ENCODE measurements at regions not wholly inside any gene's neighbourhood (a gene's known extent, or its start where the extent isn't known, plus 50 kb on each side); places are given as distances from the start of the nearest gene placed in this dataset.
"Not testable (repeated sequence)": the region's sequence is repeated elsewhere in the genome, so short reads cannot be mapped to it uniquely, and the experiment has no call there.

DNA sequence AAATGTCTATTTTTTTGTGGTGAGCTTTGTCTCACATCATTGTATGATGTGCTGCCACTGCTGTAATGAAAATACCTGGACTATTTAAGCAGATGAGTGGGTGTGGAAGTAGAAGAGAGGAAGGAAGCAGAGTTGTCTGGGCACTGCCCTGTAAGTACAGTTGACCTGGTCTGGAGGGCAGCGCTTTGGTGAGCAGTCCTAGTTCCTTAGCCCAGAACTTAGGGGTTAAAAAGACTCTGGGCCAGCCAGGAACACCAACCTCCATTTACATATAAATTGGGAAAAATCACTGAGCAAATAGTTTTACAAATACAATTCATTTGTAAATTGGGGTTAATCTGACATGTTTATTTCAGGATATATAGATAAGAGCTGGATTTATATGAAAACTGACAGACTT is 347.1 kb upstream of the FAT1 start:
- DNase-seq = no peak

DNA sequence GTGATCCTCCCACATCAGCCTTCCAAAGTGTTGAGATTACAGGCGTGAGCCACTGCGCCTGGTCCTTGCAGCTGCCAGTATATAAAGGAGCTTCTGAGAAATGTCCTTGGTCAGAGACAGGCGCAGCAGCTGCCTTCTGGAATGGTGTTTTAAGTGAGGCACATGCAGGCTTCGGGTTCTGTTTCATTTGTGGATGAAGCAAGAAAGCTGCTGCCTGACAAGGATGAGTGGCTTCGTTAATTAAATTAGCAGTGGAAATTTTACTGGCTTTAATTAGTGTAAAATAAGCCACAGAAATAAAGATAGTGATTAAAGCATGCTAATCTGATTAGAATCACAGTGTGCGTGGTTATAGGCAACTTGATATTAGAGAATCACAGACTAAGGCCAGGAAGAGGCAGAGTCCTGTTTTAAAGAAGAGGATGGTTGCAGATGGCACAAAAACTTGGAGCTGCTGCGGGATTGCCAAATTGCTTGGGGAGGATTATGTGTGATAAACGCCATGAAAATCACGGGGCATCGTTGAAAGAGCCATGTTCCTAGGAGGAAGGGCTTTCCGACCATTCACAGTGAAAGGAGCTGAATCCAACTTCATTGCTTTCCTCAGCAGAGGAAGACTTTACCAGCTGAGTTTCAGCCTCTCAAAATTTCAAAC is 348.4 kb upstream of the FAT1 start:
- DNase-seq = no peak

DNA sequence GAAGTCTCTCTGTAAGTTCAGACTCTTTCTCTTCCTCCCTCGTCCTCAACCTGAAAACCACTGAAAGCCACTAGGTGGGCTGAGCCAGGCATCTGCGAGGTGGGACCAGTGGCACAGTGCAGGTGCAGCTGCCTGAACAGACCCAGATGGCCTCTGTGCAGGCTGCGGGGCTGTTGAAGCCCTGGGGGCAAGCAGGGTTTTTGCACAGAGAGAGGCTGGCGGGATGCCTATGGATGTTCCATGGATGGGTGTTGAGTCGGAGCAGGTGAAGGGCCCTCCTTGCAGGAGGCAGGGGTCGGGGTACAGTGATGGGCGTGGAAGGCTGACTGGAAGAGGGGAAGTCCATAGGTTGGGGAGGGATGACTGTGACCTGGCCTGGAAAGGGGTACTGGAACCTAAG is 350.2 kb upstream of the FAT1 start:
- DNase-seq = no peak

DNA sequence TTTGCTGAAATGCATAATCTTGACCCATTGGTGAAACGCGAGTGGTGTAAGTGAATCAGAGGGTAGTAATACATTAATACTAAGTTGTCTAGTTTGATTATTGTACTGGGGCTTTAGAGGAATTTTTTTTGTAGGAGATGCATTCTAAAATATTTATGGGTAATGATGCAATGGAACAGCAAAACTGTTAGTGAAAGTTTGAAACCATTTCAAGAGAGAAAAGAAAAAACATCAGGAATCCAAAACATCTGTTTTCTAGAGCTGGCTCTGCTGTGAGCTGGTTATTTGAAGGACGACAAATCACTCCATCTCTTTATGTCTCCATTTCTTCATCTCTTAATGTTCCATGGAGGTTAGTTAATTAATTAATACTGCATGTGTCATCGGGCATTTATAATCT is 351.9 kb upstream of the FAT1 start:
- DNase-seq = no peak

GRCh38 chr4:187077744-187078401 is 354.2 kb upstream of the FAT1 start:
- DNase-seq = no peak

DNA sequence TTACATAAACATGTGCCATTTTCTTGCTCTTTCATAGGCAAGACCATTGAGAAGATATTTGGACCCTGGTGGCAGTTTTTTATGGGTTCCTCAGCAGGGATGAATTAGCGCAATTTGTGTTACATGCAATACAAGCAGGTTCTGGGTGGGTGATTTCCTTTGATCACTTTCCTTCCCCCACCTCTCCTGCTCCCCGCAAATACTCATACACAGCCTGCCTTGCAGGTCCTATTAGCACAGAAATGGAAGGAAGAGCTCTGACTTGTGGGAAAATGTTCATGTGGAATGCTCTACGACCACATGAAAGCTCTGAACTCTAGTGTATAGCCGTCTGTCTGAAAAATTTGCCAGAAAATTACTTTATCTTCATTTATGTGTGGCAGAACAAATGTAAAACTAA is 361.0 kb upstream of the FAT1 start:
- DNase-seq = no peak

DNA sequence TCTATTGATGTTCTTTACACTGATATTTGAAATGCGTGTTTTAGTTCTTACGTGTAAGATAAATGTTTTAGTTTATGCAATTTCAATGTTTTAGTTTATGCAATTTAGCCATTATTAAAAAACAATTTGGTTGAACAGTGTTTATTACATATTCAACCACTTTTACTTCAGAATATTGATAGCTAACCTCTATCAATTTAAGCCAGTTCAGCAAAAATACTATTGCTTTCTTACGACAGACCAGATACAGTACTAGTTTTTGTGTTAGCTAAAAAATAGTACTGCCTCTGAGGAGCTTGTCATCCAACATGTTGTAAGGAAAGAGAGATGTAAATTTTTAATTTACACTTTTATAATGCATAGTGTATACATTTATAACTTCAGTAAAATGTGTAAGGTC is 361.7 kb upstream of the FAT1 start:
- DNase-seq = no peak

DNA sequence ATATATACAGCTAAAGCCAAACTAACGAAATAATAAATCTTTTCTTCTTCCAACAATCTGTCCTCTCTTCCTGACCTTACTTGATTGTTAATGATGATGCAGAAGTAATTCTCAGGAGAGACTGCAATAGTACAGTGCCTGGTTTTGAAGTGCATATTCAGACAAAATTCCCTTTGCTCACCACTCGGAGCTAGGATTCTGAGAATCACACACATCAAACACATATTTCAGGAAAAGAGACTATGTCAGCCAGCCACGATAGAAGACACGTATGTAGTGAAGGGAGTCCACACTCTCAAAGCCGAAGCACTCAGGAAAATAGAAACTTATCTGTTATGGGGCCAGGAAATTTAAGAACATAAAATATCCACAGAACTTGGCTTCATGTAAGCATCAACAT is 362.5 kb upstream of the FAT1 start:
- DNase-seq = no peak

DNA sequence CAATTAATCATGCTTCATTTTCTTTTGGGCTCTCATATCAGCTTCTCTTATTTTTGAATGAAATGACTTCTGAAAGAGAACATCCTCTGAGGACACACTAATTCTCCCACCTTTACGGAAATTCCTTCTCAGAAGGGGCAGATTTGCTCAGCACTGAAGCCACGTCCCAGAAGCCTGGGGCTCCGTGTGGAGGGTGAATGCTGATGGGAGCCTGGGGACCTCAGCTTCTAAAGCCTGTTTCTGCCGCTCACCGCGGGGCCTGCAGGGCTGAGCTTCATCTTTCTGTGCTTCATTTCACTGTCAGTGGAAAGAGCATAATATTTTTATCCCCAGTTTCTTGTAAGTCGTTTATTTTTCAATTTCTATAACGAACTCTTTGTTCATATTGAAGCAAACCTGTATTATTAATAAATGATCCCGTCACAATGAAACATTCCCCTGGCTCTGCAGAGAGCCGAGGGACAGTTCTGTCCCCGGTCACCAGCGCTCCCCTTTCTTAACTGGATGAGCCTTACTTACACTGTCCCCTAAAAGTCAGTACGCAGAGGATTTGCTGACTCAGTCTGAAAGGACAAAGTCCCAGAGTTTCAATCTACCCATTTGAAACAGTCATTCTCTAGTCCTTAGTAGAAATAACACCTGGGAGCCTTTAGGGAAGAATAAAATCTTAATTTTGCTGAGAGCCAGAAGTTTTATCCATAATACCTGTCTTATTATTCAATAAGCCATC is 364.6 kb upstream of the FAT1 start:
- no peak for DNase-seq

- DNase-seq = no peak
These were observed 366.7 kb upstream of the FAT1 start for GRCh38 chr4:187090401-187090800.

GRCh38 chr4:187090832-187091231 is 367.2 kb upstream of the FAT1 start:
- DNase-seq = not testable (repeated sequence)

DNA sequence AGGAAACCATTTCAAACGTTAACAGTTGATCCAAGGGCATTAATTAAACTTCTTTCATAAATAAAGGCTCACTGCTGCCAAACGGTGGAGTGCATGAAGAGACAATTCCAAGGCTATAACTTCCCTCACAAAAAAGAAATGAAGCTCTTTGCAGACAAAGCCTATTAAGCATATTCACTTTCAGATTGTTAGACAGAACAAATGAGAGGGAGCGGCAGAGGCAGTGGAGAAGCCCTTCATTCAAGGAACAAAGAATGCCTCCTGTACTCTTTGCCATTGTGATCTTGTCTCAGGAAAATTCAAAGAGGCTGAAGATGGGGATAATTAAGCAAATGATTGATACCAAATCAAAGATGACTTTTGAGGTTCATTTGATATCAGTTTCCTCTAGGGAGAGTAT is 370.5 kb upstream of the FAT1 start:
- no peak for DNase-seq

DNA sequence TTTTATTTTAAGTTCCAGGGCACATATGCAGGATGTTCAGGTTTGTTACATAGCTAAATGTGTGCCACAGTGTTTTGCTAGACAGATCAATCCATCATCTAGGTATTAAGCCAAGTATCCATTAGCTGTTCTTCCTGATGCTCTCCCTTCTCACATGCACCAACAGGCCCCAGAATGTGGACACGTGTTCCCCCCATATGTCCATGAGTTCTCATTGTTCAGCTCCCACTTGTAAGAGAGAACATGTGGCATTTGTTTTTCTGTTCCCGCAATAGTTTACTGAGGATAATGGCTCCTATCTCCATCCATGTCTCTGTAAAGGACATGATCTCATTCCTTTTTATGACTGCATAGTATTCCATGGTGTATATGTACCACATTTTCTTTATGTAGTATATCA is 374.8 kb upstream of the FAT1 start:
- no peak for DNase-seq

DNA sequence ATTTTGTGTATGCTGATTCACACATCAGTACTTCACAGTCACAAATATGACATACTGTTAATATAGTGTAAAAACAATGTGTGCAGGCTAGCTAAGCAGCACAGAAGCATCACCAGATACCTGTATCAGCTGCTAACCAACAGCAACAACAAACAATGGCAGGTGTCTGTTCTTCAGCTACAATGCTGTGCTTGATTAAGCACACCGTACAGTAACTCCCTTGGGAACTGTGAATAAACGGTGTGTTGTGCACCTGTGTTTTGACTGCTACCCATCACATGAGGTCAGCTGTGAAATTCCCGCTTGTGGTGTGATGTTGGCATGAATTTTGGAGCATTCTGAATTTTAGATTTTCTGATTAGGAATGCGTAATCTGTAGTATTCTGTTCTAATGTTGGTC is 379.7 kb upstream of the FAT1 start:
- DNase-seq = no peak

GRCh38 chr4:187108845-187109244 is 385.2 kb upstream of the FAT1 start:
- no peak for DNase-seq

- DNase-seq = no peak
These were observed 386.0 kb upstream of the FAT1 start for GRCh38 chr4:187109636-187110035.

DNA sequence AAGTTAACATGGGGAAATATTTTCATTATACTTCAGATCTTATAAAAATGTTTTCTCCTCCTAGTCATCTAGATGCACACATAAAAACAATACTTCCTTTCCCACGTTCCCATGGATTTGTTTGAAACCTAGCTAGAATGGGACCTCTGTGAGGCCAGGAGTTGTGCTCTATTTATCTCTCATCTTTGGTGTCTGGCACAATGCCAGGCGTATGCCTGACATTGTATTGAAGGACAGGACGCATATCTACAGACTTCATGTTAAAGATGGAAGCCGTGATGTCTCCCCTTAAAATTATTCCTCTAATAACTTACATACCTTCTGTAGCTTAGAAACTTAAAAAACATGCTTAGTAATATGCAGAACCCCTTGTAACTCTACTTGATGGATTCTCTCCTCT is 394.5 kb upstream of the FAT1 start:
- no peak for DNase-seq

GRCh38 chr4:187118602-187119120 is 395.0 kb upstream of the FAT1 start:
- DNase-seq = no peak

- no peak for DNase-seq
These were observed 400.7 kb upstream of the FAT1 start for GRCh38 chr4:187124331-187124730.

DNA sequence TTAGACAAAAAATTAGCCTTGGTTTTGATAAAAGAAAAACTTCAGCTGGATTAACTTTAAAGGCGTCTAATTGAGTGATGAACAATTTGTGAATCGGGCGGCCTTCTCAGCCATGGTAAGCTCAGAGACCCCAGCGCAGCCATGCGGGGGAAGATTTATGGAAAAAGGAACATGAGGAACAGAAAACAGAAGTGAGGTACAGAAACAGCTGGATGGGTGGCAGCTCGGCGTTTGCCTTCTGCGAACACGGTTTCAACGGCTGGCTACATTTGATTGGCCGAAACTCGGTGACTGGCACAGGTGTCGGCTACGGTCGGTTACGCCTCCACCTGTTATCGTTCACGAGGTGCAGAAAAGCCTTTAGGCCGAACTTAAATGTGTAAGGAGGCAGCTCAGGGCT is 401.4 kb upstream of the FAT1 start:
- no peak for DNase-seq

DNA sequence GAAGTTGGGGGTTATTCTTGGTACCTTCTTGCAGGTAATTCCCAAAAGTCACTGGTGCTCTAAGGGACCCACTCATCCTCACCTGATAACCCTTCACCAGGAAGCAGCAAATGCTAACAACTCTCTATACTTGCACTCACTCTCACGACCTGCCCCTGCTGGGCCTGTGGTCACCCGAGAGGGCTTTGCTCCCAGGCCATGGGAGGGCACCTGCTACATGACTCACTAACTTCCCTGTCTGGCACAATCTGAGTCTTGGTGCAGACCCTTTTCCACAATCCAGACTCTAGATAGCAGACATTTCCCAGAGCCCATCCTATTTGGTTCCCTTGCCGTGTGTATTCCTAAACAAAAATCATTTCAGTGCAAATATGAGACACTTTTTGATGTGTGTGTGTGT is 403.8 kb upstream of the FAT1 start:
- no peak for DNase-seq

- no peak for DNase-seq
These were observed 404.6 kb upstream of the FAT1 start for GRCh38 chr4:187128222-187128621.

- DNase-seq = no peak
These were observed 405.3 kb upstream of the FAT1 start for GRCh38 chr4:187128976-187129375.

GRCh38 chr4:187131826-187132225 is 408.2 kb upstream of the FAT1 start:
- not testable (repeated sequence) for DNase-seq
